Superior temporal gyrus (tissue), 1 donor: ENCODE measurements at regions not wholly inside any gene's neighbourhood (a gene's known extent, or its start where the extent isn't known, plus 50 kb on each side); places are given as distances from the start of the nearest gene placed in this dataset.
"Not testable (repeated sequence)": the region's sequence is repeated elsewhere in the genome, so short reads cannot be mapped to it uniquely, and the experiment has no call there.

ENCODE experiments used
- DNase-seq: peaks from one replicate; pipeline ENCODE4 v3.0.0-alpha.2; 2016; ENCODE audit errors: extremely low spot score

DNA sequence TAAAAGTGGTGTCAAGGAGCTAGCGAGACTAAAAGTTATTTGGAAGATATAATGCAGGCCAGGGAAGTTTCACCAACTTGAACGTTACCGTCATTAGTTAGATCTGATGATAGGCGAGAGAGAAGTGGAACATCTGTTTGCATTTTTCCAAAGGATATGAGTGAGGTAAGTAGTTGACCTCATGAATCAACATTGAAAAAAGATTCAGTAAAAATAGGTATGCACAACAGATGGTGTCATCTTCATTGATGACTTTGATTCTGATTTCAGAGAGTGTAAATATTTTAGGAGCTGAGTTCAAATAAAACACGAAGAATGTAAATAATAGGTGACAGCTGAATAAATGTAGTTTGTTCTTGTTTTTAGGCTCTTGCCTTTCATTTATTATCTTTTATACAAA, 998.9 kb upstream of the CDH6 start:
- no peak for DNase-seq

DNA sequence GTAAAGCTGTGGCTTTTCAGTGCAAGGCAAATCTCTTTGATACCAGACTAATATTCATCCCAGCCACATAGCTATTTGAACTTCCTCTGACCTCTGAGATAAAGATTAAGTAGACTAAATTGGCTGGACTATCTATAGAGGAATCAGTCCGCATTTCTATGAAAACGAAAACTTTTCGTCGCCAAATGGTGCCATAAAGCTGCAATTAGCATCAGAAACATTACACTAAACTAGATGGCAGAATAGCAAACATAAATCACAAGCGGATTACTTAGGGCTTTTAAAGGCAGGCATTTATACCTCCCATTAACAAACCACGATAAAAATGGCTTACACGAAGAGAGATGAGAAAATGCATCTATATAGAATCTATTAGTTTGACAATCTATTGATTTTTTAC, 1009.7 kb upstream of the CDH6 start:
- no peak for DNase-seq

GRCh38 chr5:30156156-30156555, 1037.3 kb upstream of the CDH6 start:
- no peak for DNase-seq

DNA sequence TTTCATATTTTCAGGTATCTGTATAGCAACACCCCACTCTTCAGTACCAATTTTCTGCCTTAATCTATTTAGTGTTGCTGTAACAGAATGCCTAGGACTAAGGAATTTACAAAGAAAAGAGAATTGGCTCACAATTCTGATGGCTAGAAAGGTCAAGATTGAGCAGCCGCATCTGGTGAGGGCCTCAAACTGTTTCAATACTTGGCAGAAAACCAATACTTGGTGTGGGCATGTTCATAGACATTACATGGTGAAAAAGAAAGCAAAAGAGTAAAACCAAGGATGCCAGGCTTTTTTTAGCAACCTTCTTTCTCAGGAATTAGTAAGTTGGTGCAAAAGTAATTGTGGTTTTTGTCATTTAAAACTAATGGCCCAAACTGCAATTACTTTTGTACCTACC, 1041.1 kb upstream of the CDH6 start:
- DNase-seq = no peak

- DNase-seq = no peak
Observed at GRCh38 chr5:30150231-30150630, 1043.3 kb upstream of the CDH6 start.

- DNase-seq = no peak
Observed at GRCh38 chr5:30149526-30149925, 1044.0 kb upstream of the CDH6 start.

- DNase-seq = no peak
Observed at GRCh38 chr5:30147976-30148375, 1045.5 kb upstream of the CDH6 start.

DNA sequence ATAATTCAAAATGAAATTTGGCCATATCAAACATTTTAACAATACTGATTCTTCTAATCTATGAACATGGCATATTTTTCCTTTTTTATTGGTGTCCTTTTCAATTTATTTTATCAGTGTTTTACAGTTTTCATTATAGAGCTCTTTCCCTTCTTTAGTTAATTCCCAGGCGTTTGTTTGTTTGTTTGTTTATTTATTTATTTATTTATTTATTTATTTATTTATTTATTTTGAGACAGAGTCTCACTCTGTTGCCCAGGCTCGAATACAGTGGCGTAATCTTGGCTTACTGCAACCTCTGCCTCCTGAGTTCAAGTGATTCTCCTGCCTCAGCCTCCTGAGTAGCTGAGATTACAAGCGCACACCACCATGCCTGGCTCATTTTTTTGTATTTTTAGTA, 1049.4 kb upstream of the CDH6 start:
- DNase-seq = not testable (repeated sequence)

- DNase-seq = no peak
Observed at GRCh38 chr5:30142432-30142831, 1051.1 kb upstream of the CDH6 start.

DNA sequence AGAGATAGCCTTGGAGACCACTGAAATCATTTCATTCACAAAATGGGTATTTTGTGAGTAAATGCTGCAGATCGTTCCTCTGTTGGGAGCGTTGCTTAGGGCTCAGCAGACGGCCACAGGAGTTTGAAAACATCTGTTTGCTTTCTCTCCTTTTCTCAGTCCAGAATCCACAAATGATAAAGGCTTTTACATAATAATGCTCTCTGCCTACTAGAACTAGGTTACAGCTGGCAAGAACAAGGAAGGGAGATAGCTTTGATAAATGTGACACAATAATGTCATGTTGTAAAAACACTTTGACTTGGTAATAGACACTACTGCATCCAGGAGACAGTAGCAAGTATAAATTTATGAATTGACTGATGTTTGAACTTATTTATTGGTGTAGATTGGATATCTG, 1072.4 kb upstream of the CDH6 start:
- DNase-seq = no peak

DNA sequence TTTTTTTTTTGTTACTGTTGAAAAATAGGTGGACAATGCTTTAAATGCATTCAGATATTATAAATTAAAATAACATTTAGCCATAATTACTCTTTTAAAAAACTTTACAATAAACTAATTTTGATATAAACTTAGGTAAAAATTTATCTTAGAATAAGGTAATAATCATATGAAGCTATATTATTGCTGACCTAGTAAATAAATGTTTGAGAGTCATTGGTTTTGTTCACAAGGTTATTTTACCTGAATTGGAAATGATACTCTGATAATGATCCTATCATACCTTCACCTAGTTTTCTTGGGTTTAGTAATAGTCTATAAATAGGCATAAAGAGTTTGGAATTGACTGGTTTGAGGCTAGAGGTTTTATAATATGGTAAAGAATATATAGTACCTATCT, 1076.4 kb upstream of the CDH6 start:
- no peak for DNase-seq

DNA sequence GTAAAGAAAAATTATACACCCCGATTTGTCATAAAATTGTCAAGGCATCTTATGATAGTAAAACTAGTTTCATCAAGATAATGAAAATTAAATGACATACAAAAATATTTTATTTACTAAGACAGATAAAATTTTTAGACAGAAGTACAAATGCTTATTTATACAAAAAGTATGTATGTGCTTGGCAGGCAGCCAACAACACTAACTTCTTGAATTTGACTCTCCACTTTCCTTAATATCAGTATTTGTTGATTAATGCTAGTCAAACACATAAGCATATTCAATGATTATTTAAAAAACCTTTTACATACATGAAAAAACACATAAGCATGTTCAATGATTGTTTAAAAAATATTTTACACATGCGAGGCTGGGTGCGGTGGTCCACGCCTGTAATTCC, 1079.9 kb upstream of the CDH6 start:
- DNase-seq = no peak

- no peak for DNase-seq
Observed at GRCh38 chr5:30112867-30113266, 1080.6 kb upstream of the CDH6 start.

- no peak for DNase-seq
Observed at GRCh38 chr5:30108051-30108450, 1085.4 kb upstream of the CDH6 start.

- no peak for DNase-seq
Observed at GRCh38 chr5:30106596-30106995, 1086.9 kb upstream of the CDH6 start.

- DNase-seq = no peak
Observed at GRCh38 chr5:30104872-30105596, 1088.5 kb upstream of the CDH6 start.

DNA sequence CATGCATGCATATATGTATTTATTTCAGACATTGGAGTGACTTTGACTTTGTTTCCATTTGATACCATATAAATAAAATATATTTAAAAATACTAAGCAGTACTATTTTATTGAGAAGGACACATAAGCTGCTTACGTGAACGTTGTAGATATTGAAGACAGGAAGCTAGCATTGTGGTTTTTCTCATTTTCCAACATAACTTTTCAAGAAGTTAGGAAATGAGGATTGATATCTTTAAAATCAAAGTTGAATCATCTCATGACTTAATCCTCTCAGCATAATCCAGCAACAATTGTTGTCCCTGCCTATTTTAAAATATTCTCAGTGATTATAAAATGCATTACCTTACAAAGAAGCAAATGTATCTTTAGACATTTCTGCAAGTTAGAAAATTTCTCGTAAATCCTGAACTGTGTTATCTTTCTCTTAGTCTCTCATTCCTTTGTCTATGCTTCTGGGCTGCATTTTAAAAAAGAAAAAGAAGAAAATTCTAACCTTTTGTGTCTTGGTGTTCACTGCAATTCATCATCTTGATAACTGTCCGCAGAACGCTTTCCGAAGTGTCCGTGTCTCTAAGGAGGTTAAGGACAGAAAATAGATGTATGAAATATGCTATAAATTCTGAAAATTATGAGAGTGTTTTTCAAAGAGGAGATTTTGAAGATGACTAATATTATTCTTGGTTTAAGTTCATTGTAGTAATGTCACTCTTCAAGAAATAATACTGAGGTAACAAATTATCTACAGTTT, 1089.9 kb upstream of the CDH6 start:
- DNase-seq = no peak

- no peak for DNase-seq
Observed at GRCh38 chr5:30103052-30103451, 1090.4 kb upstream of the CDH6 start.

- DNase-seq = no peak
Observed at GRCh38 chr5:30102185-30102584, 1091.3 kb upstream of the CDH6 start.

- no peak for DNase-seq
Observed at GRCh38 chr5:30100929-30101328, 1092.6 kb upstream of the CDH6 start.

DNA sequence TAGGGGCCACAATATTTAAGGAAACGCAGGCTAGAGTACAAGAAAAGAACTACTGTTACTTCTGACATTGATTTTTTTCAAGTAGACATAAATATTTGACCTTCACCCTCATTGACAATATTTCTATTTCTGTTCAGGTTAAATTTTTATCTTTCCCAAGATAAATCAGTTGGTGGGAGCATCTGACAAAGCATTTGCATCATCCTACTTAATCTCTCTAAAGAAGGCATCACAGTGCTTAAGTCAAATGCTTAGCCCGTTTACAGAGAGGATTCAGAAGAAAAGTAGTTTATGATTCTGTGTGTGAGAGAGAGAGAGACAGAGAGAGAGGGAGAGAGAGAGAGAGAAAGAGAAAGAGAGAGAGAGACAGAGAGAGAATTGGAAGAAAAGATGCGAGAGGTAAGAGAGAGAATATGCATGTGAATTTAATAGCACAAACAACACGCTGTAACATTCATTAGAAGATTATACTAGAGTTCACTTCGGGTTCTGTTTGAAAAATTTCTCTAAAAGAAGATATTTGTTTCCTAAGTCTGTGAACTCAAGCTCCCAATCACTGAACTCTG, 1093.3 kb upstream of the CDH6 start:
- no peak for DNase-seq

- DNase-seq = no peak
Observed at GRCh38 chr5:30099634-30100033, 1093.9 kb upstream of the CDH6 start.

DNA sequence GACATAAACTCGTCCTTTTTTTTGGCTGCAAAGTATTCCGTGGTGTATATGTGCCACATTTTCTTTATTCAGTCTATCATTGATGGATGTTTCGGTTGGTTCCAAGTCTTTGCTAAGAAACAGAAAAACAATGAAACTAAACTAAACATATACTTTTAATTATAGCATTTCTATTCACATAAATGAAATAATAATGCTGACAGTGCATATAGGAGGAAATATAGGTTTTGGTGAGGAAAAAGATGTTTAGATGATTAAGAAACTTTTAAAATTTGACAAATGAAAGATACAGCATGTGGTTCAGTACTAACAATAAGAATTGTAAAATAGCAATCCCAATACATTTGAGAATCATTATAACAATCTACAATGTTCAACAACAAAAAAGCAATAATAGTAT, 1094.5 kb upstream of the CDH6 start:
- DNase-seq = no peak
